Stomach (tissue), 4 donors: ENCODE measurements at regions not wholly inside any gene's neighbourhood (a gene's known extent, or its start where the extent isn't known, plus 50 kb on each side); places are given as distances from the start of the nearest gene placed in this dataset.

Experiments used
- EP300 ChIP-seq: sonication (generic); formaldehyde crosslinking; IDR thresholded peaks from one replicate; pipeline ENCODE4 v1.6.1; 2017; ENCODE audit warnings: antibody characterized with exemption
- TF ChIP-seq, protein P1 (sequence below), 7 experiments: fragments of 450-650 bp in 4 of 7; fragments of 200-600 bp in 3 of 7; sonication (generic) in 3 of 7; IDR thresholded peaks; one replicate each; pipeline ENCODE4 v1.5.1; 2016 to 2019; ENCODE audit warnings: antibody characterized with exemption in 7 of 7, control low read depth in 2 of 7, mild to moderate bottlenecking in 1 of 7

DNA sequence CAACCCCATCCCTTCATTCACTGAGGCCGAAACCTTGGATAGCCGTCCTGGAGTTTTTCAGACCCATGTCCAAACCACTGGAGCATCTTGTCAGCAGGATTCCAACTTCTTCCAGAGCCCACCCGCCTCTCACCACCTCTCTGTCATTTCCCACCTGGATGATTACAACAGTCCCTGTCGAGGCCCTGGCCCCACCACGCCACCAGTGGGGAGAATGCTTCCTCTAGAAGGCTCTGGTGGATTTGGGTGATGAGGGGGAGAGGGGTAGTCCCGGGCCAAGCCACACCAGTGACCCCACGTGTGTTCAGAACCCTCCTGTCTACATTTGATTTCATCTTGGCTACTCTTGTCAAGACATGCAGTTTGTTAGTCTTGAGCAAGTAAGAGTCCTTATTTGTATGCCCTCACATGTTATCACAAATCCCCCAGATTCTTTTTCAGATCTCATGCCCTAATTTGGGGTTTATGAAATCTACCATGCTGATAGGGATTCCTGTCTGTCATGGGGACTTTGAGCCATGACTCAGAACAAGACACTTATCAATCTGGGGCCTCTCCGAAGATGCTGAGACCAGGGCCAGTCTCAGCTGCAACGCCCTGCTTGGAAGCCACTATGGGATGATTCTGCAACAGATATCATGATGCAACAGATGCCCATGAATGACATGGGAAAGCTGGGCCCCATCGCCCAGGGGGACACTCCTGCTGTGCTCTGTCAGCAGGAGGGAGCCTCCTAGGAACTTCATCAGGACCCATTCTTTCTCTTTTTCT lies 186.1 kb downstream of the ZFP36L2 start:
- TF ChIP-seq, protein P1, sequence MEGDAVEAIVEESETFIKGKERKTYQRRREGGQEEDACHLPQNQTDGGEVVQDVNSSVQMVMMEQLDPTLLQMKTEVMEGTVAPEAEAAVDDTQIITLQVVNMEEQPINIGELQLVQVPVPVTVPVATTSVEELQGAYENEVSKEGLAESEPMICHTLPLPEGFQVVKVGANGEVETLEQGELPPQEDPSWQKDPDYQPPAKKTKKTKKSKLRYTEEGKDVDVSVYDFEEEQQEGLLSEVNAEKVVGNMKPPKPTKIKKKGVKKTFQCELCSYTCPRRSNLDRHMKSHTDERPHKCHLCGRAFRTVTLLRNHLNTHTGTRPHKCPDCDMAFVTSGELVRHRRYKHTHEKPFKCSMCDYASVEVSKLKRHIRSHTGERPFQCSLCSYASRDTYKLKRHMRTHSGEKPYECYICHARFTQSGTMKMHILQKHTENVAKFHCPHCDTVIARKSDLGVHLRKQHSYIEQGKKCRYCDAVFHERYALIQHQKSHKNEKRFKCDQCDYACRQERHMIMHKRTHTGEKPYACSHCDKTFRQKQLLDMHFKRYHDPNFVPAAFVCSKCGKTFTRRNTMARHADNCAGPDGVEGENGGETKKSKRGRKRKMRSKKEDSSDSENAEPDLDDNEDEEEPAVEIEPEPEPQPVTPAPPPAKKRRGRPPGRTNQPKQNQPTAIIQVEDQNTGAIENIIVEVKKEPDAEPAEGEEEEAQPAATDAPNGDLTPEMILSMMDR (IDR thresholded peaks at IDR 0.05) = no peak
- no peak for TF ChIP-seq EP300
